Endothelial cell (in vitro differentiated cells): ENCODE measurements at regions not wholly inside any gene's neighbourhood (a gene's known extent, or its start where the extent isn't known, plus 50 kb on each side); places are given as distances from the start of the nearest gene placed in this dataset.

Source experiments
- DNase-seq: peaks from one replicate; pipeline ENCODE4 v3.0.0; 2021; ENCODE audit warnings: low spot score
- H3K27ac Mint-ChIP-seq: one replicate; pipeline ENCODE4 v1.8.0; 2021; ENCODE audit warnings: mixed read lengths, inconsistent platforms; ENCODE audit not compliant: unreplicated experiment
- H3K27me3 Mint-ChIP-seq: one replicate; pipeline ENCODE4 v1.8.0; 2021; ENCODE audit warnings: mild to moderate bottlenecking, moderate library complexity, mixed read lengths, inconsistent platforms; ENCODE audit not compliant: unreplicated experiment
- H3K36me3 Mint-ChIP-seq: one replicate; pipeline ENCODE4 v1.8.0; 2021; ENCODE audit warnings: mild to moderate bottlenecking, low read depth, mixed read lengths, inconsistent platforms; ENCODE audit not compliant: unreplicated experiment
- H3K4me1 Mint-ChIP-seq: one replicate; pipeline ENCODE4 v1.8.0; 2021; ENCODE audit warnings: mild to moderate bottlenecking, mixed read lengths, inconsistent platforms; ENCODE audit not compliant: unreplicated experiment
- H3K4me3 Mint-ChIP-seq: one replicate; pipeline ENCODE4 v1.8.0; 2021; ENCODE audit warnings: mild to moderate bottlenecking, mixed read lengths, inconsistent platforms; ENCODE audit not compliant: unreplicated experiment
- H3K9me3 Mint-ChIP-seq: one replicate; pipeline ENCODE4 v1.8.0; 2021; ENCODE audit warnings: mixed read lengths, inconsistent platforms; ENCODE audit not compliant: unreplicated experiment
- CTCF ChIP-seq: fragments of 200-600 bp; sonication (generic); IDR thresholded peaks from one replicate; pipeline ENCODE4 v1.5.0; 2021; ENCODE audit warnings: antibody characterized with exemption; ENCODE audit not compliant: unreplicated experiment

- no peak for DNase-seq
- H3K27me3 Mint-ChIP-seq, result no peaks in the 10 kb centered on the region
- no peaks in the 10 kb centered on the region for H3K36me3 Mint-ChIP-seq
- H3K4me1 Mint-ChIP-seq, result no peaks in the 10 kb centered on the region
- no peak overlapping the region for H3K27ac Mint-ChIP-seq
- no peak overlapping the region for H3K4me3 Mint-ChIP-seq
- no peak for TF ChIP-seq CTCF
- no peaks in the 10 kb centered on the region for H3K9me3 Mint-ChIP-seq
Observed at GRCh38 chr13:82407321-82407720, 1475.0 kb downstream of the SLITRK1 start.

DNA sequence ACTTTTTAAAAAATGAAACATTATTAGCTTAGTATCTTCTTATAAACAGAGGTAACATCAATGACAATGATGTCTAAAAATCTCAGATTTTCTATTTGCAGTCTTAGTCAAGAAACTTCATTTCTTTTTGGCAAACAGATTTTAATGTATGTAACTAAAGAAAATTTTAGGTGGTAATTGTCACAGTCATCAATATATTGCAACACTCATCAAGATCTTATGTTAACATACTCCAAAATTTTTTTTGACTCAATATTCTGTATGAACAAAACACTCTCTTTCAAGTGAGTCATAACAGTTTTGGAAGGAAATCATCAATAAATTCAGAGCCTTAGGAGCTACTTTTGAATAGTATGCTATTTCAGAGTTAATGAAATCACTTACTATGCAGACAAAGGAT is 1507.6 kb downstream of the SLITRK1 start:
- TF ChIP-seq CTCF, result no peak
- Mint-ChIP-seq H3K9me3 (no peaks in the 10 kb centered on the region), H3K4me1 (no peaks in the 10 kb centered on the region), H3K36me3 (no peaks in the 10 kb centered on the region), H3K27ac (no peak overlapping the region), H3K4me3 (no peak overlapping the region), H3K27me3 (no peaks in the 10 kb centered on the region)
- no peak for DNase-seq

GRCh38 chr13:82370316-82370715 is 1512.0 kb downstream of the SLITRK1 start:
- Mint-ChIP-seq H3K4me1 (no peaks in the 10 kb centered on the region), H3K27me3 (no peaks in the 10 kb centered on the region), H3K9me3 (no peaks in the 10 kb centered on the region), H3K36me3 (no peaks in the 10 kb centered on the region), H3K27ac (no peak overlapping the region), H3K4me3 (no peak overlapping the region)
- no peak for TF ChIP-seq CTCF
- DNase-seq, result no peak

GRCh38 chr13:82364525-82364924 is 1517.7 kb downstream of the SLITRK1 start:
- no peak overlapping the region for H3K27ac Mint-ChIP-seq
- no peak for TF ChIP-seq CTCF
- no peak for DNase-seq
- H3K4me3 Mint-ChIP-seq, result no peak overlapping the region
- no peaks in the 10 kb centered on the region for H3K9me3 Mint-ChIP-seq
- no peaks in the 10 kb centered on the region for H3K36me3 Mint-ChIP-seq
- no peaks in the 10 kb centered on the region for H3K4me1 Mint-ChIP-seq
- H3K27me3 Mint-ChIP-seq, result no peaks in the 10 kb centered on the region

GRCh38 chr13:82358284-82358683 is 1524.0 kb downstream of the SLITRK1 start:
- Mint-ChIP-seq H3K9me3 (no peaks in the 10 kb centered on the region), H3K4me1 (no peaks in the 10 kb centered on the region), H3K4me3 (no peak overlapping the region), H3K27ac (no peak overlapping the region), H3K36me3 (no peaks in the 10 kb centered on the region), H3K27me3 (no peaks in the 10 kb centered on the region)
- no peak for DNase-seq
- TF ChIP-seq CTCF, result no peak
